Sigmoid colon (tissue), 4 donors: ENCODE measurements at regions not wholly inside any gene's neighbourhood (a gene's known extent, or its start where the extent isn't known, plus 50 kb on each side); places are given as distances from the start of the nearest gene placed in this dataset.

Experiments
- CTCF ChIP-seq, 4 experiments: fragments of 450-650 bp in 3 of 4; fragments of 200-600 bp in 1 of 4; IDR thresholded peaks; one replicate each; pipeline ENCODE4 v1.5.1; 2016 to 2019; ENCODE audit warnings: antibody characterized with exemption in 4 of 4, mild to moderate bottlenecking in 3 of 4, moderate library complexity in 2 of 4
- POLR2A ChIP-seq, 2 donors: fragments of 450-650 bp; IDR thresholded peaks; one replicate each; pipeline ENCODE4 v1.6.1; 2016; ENCODE audit warnings: antibody characterized with exemption in 2 of 2, mild to moderate bottlenecking in 2 of 2, moderate library complexity in 2 of 2
- POLR2AphosphoS5 ChIP-seq, 4 donors: sonication (generic); formaldehyde crosslinking; IDR thresholded peaks; one replicate each; pipeline ENCODE4 v1.6.1; 2017; ENCODE audit warnings: antibody characterized with exemption in 4 of 4

GRCh38 chr7:142534726-142535122, 214.5 kb upstream of the PRSS1 start:
- TF ChIP-seq CTCF (IDR thresholded peaks at IDR 0.05), result no peak
- no peak for TF ChIP-seq POLR2AphosphoS5 (IDR thresholded peaks at IDR 0.05)
- TF ChIP-seq POLR2A (IDR thresholded peaks at IDR 0.05), result no peak
